ENCODE measurements at regions not wholly inside any gene's neighbourhood (a gene's known extent, or its start where the extent isn't known, plus 50 kb on each side); places are given as distances from the start of the nearest gene placed in this dataset.

GRCh38 chr11:15577519-15577918 lies 462.8 kb downstream of the INSC start:
- no peak for TF ChIP-seq GATA2 (IDR thresholded peaks at IDR 0.05; ENCODE audit: low read depth, low read length)
- TF ChIP-seq GATA3 (IDR thresholded peaks at IDR 0.05; ENCODE audit: low read depth, low read length): no peak

Data from SH-SY5Y (cell line).